ENCODE measurements at regions not wholly inside any gene's neighbourhood (a gene's known extent, or its start where the extent isn't known, plus 50 kb on each side); places are given as distances from the start of the nearest gene placed in this dataset.

- DNase-seq (ENCODE audit: low read depth): no peak
- TF ChIP-seq CTCF (IDR thresholded peaks at IDR 0.05; ENCODE audit: control insufficient read depth, extremely low read depth, insufficient read depth): no peak
- H3K4me3 ChIP-seq (ENCODE audit: low read depth, low read length): no peak overlapping the region
Measured at GRCh38 chr12:89907659-89908058, 199.0 kb upstream of the ATP2B1 start.

GRCh38 chr12:89906824-89907223 lies 198.2 kb upstream of the ATP2B1 start:
- no peak for TF ChIP-seq CTCF (IDR thresholded peaks at IDR 0.05; ENCODE audit: control insufficient read depth, extremely low read depth, insufficient read depth)
- no peak for DNase-seq (ENCODE audit: low read depth)
- H3K4me3 ChIP-seq (ENCODE audit: low read depth, low read length): no peak overlapping the region

GRCh38 chr12:89906178-89906577 lies 197.5 kb upstream of the ATP2B1 start:
- H3K4me3 ChIP-seq (ENCODE audit: low read depth, low read length): no peak overlapping the region
- no peak for DNase-seq (ENCODE audit: low read depth)
- no peak for TF ChIP-seq CTCF (IDR thresholded peaks at IDR 0.05; ENCODE audit: control insufficient read depth, extremely low read depth, insufficient read depth)

GRCh38 chr12:89901906-89902642 lies 193.4 kb upstream of the ATP2B1 start:
- no peak overlapping the region for H3K4me3 ChIP-seq (ENCODE audit: low read depth, low read length)
- DNase-seq (ENCODE audit: low read depth): no peak
- TF ChIP-seq CTCF (IDR thresholded peaks at IDR 0.05; ENCODE audit: control insufficient read depth, extremely low read depth, insufficient read depth): no peak

- H3K4me3 ChIP-seq (ENCODE audit: low read depth, low read length): no peak overlapping the region
- TF ChIP-seq CTCF (IDR thresholded peaks at IDR 0.05; ENCODE audit: control insufficient read depth, extremely low read depth, insufficient read depth): no peak
- DNase-seq (ENCODE audit: low read depth): no peak
Measured at GRCh38 chr12:89901319-89901718, 192.7 kb upstream of the ATP2B1 start.

GRCh38 chr12:89899651-89900050 lies 191.0 kb upstream of the ATP2B1 start:
- no peak for TF ChIP-seq CTCF (IDR thresholded peaks at IDR 0.05; ENCODE audit: control insufficient read depth, extremely low read depth, insufficient read depth)
- no peak for DNase-seq (ENCODE audit: low read depth)
- no peak overlapping the region for H3K4me3 ChIP-seq (ENCODE audit: low read depth, low read length)

- DNase-seq (ENCODE audit: low read depth): no peak
- no peak for TF ChIP-seq CTCF (IDR thresholded peaks at IDR 0.05; ENCODE audit: control insufficient read depth, extremely low read depth, insufficient read depth)
- H3K4me3 ChIP-seq (ENCODE audit: low read depth, low read length): no peak overlapping the region
Measured at GRCh38 chr12:89895591-89895990, 187.0 kb upstream of the ATP2B1 start.

All from LNCaP clone FGC (cell line).